Activated CD4-positive, alpha-beta T cell treated with anti-CD3 and anti-CD28 coated beads, Interleukin-2, Interleukin-6, amounts not matched to agents 100 ng/mL and 50 ng/mL, durations not matched to agents 16 hours and 8 hours (primary cell): ENCODE measurements at regions not wholly inside any gene's neighbourhood (a gene's known extent, or its start where the extent isn't known, plus 50 kb on each side); places are given as distances from the start of the nearest gene placed in this dataset.

Experiments
- DNase-seq: peaks from one replicate; pipeline ENCODE4 v3.0.0-alpha.2; 2020

DNA sequence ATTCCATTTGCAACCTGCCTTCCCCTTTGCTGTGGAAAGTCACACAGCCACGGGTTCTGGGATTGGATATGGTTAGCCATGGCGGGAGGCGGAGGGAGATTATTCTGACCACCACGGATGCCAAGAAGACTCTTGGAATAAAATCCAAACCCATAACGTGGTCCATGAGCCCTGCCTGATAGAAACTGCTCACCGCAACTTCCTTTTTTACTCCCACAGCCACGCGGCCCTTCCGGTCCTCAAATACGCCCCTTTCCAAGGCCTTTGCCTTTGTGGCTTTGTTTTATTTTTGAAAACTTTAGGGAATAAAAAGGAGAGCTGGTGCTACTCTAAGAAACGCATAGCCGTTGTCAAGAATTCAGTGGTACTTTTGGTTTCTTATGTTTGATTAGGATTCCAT lies 602.5 kb upstream of the CDH4 start:
- no peak for DNase-seq

DNA sequence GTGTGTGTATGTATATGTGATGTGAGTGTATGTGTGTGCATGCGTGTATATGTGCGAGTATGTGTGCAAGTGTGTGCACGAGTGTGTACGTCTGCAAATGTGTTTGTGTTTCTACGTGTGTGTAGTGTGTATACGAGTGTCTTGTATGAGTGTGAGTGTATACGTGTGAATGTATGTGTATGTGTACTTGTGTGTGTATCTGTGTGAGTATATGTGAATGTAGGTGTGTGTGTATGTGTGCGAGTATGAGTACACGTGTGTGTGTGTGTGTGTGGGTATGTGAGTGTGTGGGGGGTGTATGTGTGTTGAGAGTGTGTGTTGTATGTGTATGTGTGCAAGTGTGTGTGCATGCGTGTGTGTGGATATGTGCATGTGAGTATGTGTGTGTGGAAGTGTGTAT lies 602.0 kb upstream of the CDH4 start:
- no peak for DNase-seq

DNA sequence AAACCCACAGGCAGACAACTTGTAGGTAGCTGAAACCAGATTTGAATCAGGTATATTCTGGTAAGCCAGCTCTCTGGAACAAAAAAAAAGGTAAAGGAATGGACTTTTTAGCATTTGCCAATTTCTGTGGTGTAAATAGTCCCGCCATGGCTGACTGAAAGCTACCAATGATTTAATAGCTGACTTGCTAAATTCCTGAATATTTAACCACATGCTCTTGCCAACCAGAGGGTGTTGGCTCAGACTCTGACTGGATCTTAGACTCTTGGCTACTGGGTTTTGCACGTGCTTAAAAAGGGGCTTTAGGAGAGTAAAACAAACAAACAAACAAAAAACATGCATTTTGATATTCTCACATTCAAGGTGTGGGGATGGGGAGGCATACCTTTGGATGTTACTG lies 600.0 kb upstream of the CDH4 start:
- DNase-seq = no peak

DNA sequence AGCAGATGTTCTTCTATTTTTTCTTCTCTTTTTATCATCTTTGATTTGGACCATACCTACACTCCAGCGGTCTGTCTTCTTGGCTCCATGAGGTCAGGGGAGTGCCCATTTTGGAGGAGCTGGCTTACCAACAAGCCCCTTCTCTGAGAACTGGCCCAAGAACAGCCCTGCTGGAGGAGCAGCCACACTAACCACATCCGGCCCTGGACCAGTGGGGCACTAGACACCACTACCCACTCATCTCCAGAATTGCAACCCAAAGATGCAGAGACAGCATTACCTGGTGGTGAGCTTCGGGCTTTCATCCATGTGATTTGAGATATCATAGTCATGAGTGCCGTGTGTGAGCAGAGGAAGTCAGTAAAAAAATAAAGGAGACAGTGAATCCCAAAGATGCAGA lies 599.4 kb upstream of the CDH4 start:
- no peak for DNase-seq

DNA sequence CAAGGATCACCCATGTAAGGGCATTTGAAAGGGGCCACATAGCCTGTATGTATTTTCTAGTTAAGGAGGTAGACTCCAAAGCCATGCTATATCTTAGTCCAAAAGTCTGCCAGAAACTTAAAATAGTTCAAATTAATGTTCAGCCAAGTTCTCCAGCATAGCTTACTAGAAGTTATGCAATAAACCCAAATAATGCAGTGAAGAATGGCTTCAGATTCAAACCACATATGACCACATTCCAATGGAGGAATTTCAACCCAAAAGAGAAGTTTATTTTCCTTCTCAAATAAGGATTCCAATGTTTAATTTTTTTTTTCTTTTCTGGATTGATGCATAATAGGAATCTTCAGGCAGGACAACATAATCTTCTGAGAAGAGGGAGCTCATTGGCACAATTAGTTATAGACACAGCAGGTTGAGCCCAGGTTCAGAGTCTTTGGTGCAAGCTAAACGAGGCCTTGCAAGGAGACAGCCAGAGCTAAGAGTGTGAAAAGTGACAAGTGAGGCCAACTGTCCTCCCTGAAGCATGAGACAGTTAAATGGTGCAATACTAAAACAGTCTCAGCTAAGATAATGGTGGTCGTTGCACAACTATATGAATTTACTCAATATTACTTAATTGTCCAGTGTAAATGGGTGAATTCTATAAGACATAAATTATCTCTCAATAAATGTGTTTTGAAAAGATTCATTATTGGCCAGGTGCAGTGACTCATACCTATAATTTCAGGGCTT lies 598.8 kb upstream of the CDH4 start:
- no peak for DNase-seq

DNA sequence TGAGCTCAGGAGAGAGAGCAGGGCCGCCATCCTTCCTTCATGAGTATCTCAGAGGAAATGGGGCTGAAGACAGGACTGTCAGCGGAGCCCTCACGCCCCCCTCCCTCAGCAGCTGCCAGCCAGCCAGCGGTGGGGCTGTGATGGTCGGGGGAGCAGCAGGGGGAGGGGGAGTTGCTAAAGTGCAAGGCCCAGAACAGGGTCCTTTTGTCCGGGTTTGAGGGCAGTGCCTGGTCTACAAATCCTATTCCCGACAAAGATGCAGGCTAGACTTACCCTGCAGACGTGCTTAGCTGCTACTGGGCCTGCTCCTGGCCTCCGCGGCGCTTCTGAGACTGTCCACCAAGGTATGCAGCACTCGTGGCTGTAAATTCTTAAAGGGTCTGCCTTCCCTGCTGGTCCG lies 593.4 kb upstream of the CDH4 start:
- DNase-seq = no peak

DNA sequence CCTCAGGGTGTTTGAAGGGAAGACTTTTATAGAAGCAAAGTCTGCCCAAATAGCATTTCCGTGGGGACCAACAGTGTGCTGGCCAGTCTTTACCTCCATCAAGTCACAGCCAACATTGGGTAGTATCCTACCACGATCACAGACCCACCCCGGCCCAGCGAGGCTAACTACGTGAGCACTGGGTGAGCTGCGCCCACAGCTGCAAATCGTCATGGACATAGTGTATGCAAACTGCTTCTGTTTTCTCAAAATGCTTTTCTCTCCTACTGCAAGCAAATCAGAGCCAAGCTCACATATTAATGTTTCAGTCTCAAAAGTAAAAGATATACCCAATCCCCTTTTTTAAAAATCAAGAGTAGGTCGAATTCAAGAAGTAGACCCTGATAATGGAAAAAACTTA lies 592.8 kb upstream of the CDH4 start:
- no peak for DNase-seq

DNA sequence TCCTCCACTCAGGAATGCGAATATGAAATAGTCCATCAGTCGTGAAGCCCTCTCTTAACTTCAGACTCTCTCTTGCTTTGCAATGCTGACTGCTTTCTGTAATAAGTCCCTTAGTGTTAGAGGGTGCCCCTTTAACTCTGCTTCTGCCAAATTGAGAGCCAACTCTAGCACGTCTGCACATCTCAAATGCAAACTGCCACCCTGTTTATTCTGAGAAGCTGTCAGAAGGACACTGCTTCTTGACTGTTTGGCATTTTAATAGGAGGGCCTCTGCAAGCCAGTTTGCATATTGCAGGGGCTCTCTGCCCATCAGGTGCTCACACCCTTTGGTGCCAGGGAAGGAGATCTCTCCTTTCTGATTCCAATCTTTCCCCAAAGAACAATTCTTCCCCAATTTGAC lies 589.8 kb upstream of the CDH4 start:
- DNase-seq = no peak

DNA sequence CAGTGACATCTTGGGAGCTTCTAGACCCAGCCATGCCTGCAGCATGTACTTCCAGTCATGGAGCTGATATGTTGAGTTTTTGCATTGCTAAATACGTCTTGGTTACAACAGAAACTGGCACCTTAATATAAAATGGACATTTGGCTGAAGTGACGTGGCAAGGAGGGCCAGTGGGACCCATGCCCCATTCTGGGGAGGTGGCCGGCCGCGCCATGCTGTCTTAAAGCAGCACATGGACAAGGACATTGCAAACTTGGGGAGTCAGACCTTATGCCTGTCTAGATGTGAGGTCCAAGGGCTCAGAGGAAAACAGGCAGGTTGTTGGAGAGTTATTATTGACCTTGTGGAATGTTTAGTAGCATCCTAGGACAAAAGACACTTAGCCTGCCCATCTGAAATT lies 588.0 kb upstream of the CDH4 start:
- no peak for DNase-seq

DNA sequence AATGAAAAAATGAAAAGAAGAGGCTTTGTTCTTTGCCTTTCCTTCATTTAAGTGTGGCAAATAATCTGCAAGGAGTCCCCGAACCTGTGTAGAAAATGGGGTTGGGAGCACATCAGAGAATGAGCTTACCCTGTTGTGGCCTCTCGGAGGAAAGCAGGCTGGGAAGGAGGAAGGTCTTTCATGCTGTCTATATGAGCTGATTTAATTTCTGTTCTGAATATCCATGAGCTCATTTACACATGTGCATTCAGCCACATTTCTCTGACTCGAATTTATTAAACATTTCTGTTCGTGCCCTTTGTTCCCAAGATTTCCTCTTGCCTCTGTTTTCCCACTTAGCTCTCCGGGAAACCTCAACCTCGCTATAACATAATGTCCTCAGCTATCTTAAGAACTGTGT lies 584.4 kb upstream of the CDH4 start:
- DNase-seq = no peak

DNA sequence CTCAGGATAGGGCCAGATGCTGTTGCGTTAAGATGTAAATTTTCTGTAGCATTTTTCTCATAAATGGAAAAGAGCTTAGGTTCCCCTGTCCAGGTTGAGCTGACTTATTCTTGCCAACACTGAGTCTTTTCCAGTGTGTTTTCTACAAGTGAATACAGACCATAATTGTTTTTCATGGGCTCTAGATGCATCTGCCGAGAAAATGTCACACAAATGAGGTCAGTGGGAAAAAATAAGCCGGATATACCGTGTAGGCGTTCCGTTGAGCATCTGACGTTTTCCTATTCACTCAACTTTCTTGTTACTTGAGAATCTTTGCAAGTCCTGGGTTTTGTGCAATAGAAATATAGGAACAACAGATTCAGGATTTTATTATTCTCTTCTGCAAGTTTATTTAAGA lies 582.9 kb upstream of the CDH4 start:
- DNase-seq = no peak

DNA sequence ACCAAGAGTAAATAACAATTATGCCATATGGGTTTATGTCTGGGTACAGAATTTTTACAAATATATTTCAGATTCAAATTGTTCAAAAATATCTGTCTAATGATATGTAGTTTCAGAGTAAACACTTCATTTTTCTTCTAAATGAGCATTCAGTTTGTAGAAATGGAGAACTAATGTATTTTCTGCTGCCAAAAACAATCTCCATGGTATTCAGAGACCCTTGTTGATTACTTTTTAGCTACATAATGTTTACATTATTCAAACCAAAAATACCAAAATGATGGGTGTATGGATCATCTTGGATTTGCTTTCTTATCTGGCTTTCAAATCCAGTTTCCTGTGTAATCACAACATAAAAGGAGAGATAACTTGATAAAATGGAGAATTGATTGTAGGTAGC lies 576.0 kb upstream of the CDH4 start:
- DNase-seq = no peak

DNA sequence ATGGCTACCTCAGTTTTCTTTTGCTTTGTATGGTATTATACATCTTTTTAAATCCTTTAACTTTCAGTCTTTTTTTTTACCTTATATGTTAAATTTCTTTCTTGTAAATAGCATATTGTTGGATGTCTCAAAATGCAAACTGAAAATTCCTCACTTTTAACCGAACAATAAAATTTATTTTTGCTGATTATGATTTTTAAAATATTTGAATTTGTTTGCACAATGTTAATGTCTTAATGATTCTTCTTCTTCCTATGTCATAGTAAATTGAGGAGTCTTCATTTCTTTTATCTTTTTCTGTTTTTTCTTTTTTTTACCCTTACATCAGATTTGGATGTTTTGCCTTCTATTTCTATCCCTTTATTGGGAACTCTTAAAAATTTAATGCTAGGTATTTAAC lies 574.2 kb upstream of the CDH4 start:
- no peak for DNase-seq

DNA sequence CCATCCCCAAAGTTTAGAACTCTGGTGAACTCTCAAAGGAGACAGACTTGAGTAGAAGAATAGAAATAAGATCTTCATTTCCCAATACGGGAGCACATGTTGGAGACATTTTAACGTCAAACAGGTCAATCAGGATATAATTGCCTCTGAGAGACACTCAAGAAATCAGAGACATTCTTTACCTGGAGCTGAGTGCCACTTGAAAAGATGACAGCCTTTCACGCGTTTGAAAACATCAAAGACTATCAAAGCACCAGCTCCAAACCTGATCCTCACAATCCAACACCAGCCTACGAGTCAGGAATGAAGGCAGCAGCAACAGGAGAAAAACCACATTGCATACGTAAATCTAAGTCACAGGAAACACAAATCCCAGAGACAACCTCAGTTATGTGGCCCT lies 571.5 kb upstream of the CDH4 start:
- DNase-seq = no peak

DNA sequence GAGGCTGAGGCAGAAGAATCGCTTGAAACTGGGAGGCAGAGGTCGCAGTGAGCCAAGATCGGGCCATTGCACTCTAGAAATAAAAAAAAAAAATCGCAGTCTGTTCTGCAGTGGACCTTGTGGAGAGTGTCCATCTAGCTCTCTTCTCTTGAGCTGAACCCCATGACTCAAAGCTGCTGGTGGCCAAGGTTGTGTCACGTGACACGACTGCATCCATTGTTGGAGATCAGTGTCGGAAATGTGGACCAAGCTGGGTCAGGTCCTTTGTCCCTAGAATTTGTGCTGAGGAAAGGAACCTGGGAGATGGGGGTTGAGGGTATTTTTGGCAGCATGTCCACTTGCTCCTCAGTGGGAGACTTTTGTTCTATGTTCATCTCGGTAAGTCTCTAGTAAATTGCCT lies 564.8 kb upstream of the CDH4 start:
- DNase-seq = no peak

DNA sequence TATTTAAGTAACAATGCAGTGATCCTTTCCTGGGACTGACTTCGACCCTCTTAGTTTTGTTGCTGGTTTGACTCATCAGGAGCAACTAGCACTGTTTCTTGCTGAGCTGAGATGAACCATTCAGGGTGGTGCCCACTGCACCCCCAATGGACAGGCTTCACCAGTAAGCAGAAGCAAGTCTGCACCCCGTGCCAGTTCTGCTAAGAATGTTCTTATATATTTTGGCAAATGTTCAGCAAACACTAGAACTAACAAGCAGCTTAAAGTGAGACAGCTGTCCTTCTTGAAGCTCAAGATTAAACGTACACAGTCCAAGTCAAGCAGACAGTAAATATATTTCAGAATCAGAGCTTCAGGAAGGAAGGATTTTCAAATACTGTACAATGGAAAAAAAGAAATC lies 561.3 kb upstream of the CDH4 start:
- no peak for DNase-seq

DNA sequence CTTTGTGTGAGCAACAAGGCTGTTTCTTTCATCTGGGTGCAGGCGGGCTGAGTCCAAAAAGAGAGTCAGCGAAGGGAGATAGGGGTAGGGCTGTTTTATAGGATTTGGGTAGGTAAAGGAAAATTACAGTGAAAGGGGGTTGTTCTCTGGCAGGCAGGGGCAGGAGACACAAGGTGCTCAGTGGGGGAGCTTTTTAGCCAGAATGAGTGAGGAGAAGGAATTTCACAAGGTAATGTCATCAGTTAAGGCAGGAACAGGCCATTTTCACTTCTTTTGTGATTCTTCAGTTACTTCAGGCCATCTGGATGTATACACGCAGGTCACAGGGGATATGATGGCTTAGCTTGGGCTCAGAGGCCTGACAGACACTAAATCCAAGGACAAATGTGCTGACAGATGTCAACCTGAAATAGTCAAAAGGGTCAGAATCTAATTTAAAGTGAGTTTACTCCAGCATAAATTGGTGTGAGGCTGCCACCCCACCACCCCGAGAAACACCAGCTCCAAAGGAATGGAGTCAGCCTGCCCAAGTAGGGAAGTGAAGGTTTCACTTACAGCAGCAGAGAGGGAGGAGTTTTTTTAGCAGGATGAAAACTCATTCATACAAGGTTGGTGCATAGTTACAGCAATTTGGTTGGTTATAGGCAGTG lies 560.0 kb upstream of the CDH4 start:
- DNase-seq = no peak

DNA sequence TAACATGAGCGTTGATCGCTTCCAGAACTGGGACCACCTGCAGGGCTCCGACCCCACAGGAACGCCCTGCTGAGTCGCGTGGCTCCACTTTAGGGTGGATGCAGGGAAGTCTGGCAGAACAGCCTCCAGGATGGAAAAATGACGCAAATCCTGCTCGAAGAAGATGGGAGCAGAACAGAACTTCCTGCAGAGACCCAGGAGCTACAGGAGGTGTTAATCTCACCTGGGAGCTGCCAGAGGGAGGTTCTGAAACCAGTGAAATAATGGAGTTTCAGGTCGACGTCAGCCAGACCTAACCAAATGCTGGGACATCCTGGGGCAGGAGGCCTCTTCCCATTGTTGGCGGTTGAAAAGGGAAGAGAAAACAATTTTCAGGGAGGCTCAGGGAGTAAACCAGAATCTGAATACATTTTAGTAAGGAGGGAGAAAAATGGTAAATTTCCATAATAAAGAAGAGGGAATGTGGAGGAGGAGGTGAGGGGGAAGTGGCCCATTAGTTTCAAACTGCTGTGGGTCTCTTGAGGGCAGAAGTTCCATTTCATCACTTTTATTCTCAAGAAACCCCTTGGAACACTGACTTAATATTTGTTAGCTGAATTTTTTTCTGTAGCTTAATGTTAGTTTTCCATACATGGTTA lies 558.4 kb upstream of the CDH4 start:
- DNase-seq = no peak

DNA sequence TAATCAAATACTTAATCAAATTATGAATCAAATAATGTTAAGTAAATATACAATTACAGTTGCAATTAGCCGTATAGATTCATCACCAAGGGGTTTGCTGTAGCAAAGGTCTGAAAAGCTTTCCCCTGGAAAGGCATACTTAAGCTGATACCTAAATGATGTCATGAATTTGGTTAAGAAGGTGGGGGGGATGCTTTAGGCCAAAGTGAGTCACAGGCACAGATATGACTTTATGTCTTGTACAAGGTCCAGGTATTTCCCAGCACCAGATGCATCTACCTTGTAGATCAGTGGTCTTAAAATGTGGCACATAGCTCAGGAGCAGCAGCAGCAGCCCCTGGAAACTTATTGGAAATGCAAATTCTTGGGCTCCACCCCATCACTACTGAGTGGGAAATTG lies 557.3 kb upstream of the CDH4 start:
- peak; percentile 21 for DNase-seq

DNA sequence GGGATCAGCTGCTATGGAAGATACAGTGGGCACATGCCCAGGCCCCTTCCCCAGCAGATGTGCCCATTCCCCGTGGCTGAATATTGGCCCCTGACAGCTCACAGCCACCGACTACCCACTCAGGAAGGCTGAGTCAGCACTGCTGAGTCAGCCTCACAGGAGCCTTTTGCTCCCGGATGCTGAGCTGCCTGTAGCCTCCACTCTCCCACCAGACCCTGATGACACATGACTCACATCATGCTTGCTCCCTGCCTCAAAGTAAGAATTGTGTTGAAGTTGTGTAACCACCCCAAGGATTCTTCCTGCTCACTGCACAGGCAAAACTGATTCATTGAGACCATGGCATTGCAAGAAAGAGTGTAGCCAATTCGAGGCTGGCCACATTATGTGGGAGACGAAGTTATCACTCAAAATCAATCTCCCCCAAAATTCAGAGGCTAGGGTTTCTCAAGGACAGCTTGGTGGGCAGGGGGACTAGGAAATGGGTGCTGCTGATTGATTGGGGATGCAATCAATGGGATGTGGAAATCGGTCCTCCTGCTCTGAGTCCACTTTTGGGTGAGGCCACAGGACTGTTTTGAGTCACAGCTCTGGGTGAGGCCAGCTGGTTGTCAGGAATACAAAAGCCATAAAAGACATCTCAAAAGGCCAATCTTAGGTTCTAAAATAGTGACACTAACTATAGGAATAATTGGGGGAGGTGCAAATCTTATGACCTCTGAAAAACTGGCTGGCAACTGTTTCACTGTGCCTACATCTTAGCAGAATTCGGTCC lies 556.6 kb upstream of the CDH4 start:
- DNase-seq = peak; percentile 53

DNA sequence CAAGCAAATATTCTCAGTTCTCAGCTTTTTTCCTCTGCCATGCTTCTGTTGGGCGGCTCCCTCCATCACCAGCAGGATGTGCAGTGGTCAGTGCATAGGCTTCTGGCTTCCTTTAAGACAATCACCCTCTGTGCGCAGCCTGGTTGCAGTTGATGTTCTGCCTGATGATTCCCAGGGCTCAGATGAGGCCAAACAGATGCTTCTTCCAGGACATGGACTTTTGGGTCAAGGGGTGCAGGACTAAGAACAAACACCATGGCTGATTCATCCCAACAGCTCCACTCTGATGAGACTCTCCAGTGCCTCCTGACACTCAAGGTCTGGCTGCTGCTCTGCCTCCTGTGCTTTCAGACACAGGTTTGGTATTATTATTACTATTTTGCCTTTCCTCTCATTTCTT lies 554.8 kb upstream of the CDH4 start:
- no peak for DNase-seq

DNA sequence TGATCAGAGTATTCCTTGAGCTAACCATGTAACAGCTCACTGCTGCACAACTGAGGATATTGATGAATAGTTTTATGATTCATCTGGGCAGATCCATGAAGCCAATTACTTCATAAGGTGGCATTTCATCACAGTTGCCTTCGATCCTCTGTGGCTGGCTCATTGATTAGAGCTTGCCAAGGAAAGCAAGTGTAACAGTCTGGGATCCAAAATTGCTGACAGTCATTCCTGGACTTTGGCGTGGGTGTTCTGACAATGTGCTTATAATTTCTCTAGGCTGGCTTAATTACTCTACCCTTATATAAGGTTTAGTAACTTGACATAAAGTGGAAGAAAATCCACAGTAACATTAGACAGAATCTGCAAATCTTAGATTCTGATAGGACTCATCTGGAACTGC lies 551.3 kb upstream of the CDH4 start:
- no peak for DNase-seq

DNA sequence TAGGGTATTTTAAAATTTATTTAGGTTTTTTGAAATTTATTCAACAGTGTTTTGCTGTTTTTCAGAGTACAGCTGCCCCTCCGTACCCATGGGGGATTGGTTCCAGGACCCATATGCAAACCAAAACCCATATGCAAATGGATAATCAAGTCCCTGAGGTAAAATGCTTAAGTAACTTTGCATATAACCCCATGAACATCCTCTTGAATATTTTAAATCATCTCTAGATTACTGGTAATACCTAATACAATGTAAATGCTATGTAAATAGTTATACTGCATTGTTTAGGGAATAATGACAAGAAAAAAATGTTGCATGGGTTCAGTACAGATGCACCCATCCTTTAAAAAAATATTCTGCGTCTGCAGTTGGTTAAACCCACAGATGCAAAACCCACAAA lies 547.9 kb upstream of the CDH4 start:
- DNase-seq = no peak

DNA sequence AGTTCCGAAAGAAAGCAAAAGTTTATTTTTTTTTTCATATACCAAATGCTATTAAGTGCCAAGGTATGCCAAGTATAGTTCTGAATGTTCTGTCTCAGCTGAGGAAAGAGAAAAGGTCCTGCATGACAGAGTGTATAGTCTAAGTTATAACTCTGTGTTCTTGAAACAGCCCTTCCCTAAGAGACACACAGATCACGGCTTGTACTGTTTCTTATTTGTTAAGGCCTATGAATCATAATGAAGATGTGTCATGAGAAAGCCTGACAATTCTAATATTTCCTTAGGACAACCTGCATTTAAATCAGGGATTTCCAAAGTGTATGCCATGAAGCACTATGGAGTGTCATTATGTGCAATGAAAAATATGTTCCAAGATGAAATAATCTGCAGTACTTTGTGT lies 538.7 kb upstream of the CDH4 start:
- DNase-seq = no peak
